Neural progenitor cell (in vitro differentiated cells): ENCODE measurements at regions not wholly inside any gene's neighbourhood (a gene's known extent, or its start where the extent isn't known, plus 50 kb on each side); places are given as distances from the start of the nearest gene placed in this dataset.

ENCODE experiments used
- DNase-seq: peaks from one replicate; pipeline ENCODE4 v3.0.0-alpha.2; 2016; ENCODE audit warnings: low spot score
- H2AFZ ChIP-seq: fragments of 200-600 bp; sonication (generic); replicated peaks from 2 replicates; pipeline ENCODE4 v1.6.1; 2016; ENCODE audit warnings: antibody characterized with exemption
- H3F3A ChIP-seq: fragments of 200-600 bp; sonication (generic); 2 replicates; pipeline ENCODE4 v1.6.1; 2016; ENCODE audit warnings: antibody characterized with exemption, low read depth
- H3K27ac ChIP-seq: fragments of 200-600 bp; sonication (generic); 2 replicates; pipeline ENCODE4 v1.5.1; 2016; ENCODE audit warnings: mild to moderate bottlenecking
- H3K27me3 ChIP-seq: fragments of 200-600 bp; sonication (generic); 2 replicates; pipeline ENCODE4 v1.6.1; 2016; ENCODE audit warnings: mild to moderate bottlenecking, moderate library complexity
- H3K36me3 ChIP-seq: fragments of 200-600 bp; sonication (generic); 2 replicates; pipeline ENCODE4 v1.5.1; 2016
- H3K4me1 ChIP-seq: fragments of 200-600 bp; sonication (generic); 2 replicates; pipeline ENCODE4 v1.6.1; 2016; ENCODE audit warnings: mixed run types
- H3K4me2 ChIP-seq: fragments of 200-600 bp; sonication (generic); 2 replicates; pipeline ENCODE4 v1.6.1; 2016
- H3K4me3 ChIP-seq: fragments of 200-600 bp; sonication (generic); 2 replicates; pipeline ENCODE4 v1.5.1; 2016
- H3K79me2 ChIP-seq: fragments of 200-600 bp; sonication (generic); 2 replicates; pipeline ENCODE4 v1.6.1; 2016; ENCODE audit warnings: low read depth
- H3K9ac ChIP-seq: fragments of 200-600 bp; sonication (generic); 2 replicates; pipeline ENCODE4 v1.6.1; 2016
- H3K9me3 ChIP-seq: fragments of 200-600 bp; sonication (generic); 2 replicates; pipeline ENCODE4 v1.5.1; 2016; ENCODE audit warnings: low read depth
- H4K20me1 ChIP-seq: fragments of 200-600 bp; sonication (generic); 2 replicates; pipeline ENCODE4 v1.6.1; 2016; ENCODE audit warnings: low read depth
- H3K27ac Mint-ChIP-seq: 3 replicates; pipeline ENCODE4 v1.8.0; 2021; ENCODE audit warnings: mixed read lengths
- H3K27me3 Mint-ChIP-seq: 2 replicates; pipeline ENCODE4 v1.8.0; 2022; ENCODE audit warnings: low read depth, mild to moderate bottlenecking, inconsistent platforms, moderate library complexity, mixed read lengths; ENCODE audit not compliant: insufficient read depth
- H3K36me3 Mint-ChIP-seq: 3 replicates; pipeline ENCODE4 v1.8.0; 2021; ENCODE audit warnings: mixed read lengths
- H3K4me1 Mint-ChIP-seq: 3 replicates; pipeline ENCODE4 v1.8.0; 2021; ENCODE audit warnings: mixed read lengths
- H3K4me3 Mint-ChIP-seq: 3 replicates; pipeline ENCODE4 v1.8.0; 2021; ENCODE audit warnings: mild to moderate bottlenecking, moderate library complexity, mixed read lengths
- H3K9me3 Mint-ChIP-seq: 3 replicates; pipeline ENCODE4 v1.8.0; 2020; ENCODE audit warnings: mixed read lengths
- EZH2 ChIP-seq: fragments of 200-600 bp; sonication (generic); IDR thresholded peaks from 2 replicates; pipeline ENCODE4 v1.6.1; 2017; ENCODE audit warnings: antibody characterized with exemption, mild to moderate bottlenecking, moderate library complexity
- EZH2phosphoT487 ChIP-seq: fragments of 200-600 bp; sonication (generic); IDR thresholded peaks from 2 replicates; pipeline ENCODE4 v1.6.1; 2017; ENCODE audit warnings: antibody characterized with exemption
- TF ChIP-seq, protein P1 (sequence below): fragments of 200-600 bp; sonication (generic); IDR thresholded peaks from 2 replicates; pipeline ENCODE4 v1.5.1; 2017; ENCODE audit warnings: antibody characterized with exemption, mild to moderate bottlenecking

DNA sequence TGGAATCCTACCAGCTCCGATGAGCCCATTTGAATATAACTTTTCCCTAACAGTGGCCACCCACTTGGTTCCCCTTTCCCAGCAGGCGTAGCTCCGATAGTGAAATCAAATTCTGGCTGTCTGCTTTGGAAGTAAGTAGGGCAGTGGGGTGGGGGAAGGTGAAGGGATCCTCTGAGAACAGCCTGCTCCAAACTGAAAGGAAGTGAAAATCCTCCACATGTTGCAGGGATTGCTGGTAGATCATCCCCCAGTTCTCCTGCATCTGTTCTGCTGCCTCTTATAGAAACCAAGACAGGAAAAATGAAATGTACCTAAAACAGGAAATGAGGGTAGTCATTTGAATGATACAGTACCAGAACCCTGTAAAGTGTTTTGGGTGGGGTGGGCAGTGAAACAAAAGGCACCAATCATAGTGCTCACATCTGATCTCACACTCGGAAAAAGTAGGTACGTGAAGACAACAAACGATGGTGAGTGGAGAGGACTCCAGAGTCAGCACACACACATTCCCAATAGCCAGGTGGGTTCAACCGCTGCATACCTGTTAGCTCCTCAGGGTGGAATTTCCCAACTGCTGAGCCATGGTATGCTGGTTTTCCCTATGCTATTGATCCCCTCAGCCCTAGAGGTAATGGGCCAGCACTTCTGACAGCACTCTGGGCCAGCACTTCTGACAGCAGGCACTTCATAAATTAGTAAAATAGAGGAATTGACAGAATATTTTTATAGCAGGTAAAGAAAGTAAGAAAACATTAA lies 304.9 kb upstream of the ADAMTS9 start:
- Histone ChIP-seq H3K27me3 (no peaks in the 10 kb centered on the region), H3K36me3 (no peaks in the 10 kb centered on the region), H3K79me2 (no peaks in the 10 kb centered on the region), H2AFZ (peak overlapping the region; percentile 82), H3K9ac (no peak overlapping the region), H3K4me2 (no peak overlapping the region), H3F3A (no peaks in the 10 kb centered on the region), H3K9me3 (no peaks in the 10 kb centered on the region), H3K4me1 (peaks cover 25% of the 10 kb centered on the region), H3K27ac (no peak overlapping the region), H3K4me3 (no peak overlapping the region), H4K20me1 (no peaks in the 10 kb centered on the region)
- DNase-seq: no peak
- Mint-ChIP-seq H3K27ac (no peak overlapping the region), H3K36me3 (no peaks in the 10 kb centered on the region), H3K27me3 (peaks cover 4% of the 10 kb centered on the region), H3K9me3 (no peaks in the 10 kb centered on the region), H3K4me3 (no peak overlapping the region), H3K4me1 (peaks cover 26% of the 10 kb centered on the region)
- TF ChIP-seq, protein P1, sequence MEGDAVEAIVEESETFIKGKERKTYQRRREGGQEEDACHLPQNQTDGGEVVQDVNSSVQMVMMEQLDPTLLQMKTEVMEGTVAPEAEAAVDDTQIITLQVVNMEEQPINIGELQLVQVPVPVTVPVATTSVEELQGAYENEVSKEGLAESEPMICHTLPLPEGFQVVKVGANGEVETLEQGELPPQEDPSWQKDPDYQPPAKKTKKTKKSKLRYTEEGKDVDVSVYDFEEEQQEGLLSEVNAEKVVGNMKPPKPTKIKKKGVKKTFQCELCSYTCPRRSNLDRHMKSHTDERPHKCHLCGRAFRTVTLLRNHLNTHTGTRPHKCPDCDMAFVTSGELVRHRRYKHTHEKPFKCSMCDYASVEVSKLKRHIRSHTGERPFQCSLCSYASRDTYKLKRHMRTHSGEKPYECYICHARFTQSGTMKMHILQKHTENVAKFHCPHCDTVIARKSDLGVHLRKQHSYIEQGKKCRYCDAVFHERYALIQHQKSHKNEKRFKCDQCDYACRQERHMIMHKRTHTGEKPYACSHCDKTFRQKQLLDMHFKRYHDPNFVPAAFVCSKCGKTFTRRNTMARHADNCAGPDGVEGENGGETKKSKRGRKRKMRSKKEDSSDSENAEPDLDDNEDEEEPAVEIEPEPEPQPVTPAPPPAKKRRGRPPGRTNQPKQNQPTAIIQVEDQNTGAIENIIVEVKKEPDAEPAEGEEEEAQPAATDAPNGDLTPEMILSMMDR: no peak
- TF ChIP-seq EZH2phosphoT487 (no peak), EZH2 (no peak)

DNA sequence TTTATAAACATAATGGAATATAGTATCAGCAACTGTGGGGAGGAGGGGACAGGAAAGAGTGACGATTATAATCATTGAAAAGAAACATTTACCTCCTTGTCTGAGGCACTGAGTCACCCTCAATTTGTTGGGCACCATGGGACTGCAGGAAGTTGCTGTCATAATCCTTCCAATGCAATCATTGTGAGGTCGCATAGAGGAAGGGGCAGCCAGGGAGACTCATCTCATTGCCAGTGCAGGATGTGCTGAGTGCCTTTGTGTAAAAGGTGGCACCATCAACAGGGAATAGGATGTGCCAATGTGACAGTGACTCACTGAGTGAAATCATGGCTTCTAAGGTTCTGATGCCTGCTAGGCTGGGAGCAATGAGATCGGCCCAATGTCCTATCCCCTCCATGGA lies 300.4 kb upstream of the ADAMTS9 start:
- Histone ChIP-seq H3K9ac (no peak overlapping the region), H3K4me2 (no peak overlapping the region), H2AFZ (no peak overlapping the region), H3K9me3 (no peaks in the 10 kb centered on the region), H3K4me1 (peaks cover 12% of the 10 kb centered on the region), H3K4me3 (no peak overlapping the region), H4K20me1 (no peaks in the 10 kb centered on the region), H3K27me3 (no peaks in the 10 kb centered on the region), H3K79me2 (no peaks in the 10 kb centered on the region), H3K36me3 (no peaks in the 10 kb centered on the region), H3F3A (no peaks in the 10 kb centered on the region), H3K27ac (no peak overlapping the region)
- H3K27ac Mint-ChIP-seq: no peak overlapping the region
- H3K36me3 Mint-ChIP-seq: no peaks in the 10 kb centered on the region
- no peaks in the 10 kb centered on the region for H3K9me3 Mint-ChIP-seq
- no peak for DNase-seq
- TF ChIP-seq EZH2 (no peak), EZH2phosphoT487 (no peak)
- TF ChIP-seq, protein P1: no peak
- H3K4me3 Mint-ChIP-seq: no peak overlapping the region
- peaks cover 4% of the 10 kb centered on the region for H3K27me3 Mint-ChIP-seq
- H3K4me1 Mint-ChIP-seq: peaks cover 19% of the 10 kb centered on the region

DNA sequence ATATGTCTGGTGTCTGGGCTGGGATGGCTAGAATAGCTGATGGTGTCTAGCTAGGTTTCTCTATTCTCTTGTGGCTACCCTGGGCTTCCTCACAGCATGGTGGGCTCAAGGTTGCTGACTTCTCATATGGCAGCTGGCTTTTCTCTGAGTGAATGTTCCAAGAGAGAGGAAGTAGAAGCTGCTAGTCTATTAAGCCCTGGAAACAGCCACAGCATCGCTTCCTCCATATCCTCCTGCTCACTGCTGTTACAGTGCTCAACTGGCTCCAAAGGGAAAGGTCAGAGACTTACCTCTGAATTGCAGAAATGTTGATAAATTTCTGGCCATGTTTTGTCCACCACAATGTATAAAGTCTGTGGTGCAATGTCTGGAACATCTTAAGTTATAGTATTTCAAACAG lies 299.9 kb upstream of the ADAMTS9 start:
- peaks cover 1% of the 10 kb centered on the region for H3K27me3 Mint-ChIP-seq
- peaks cover 19% of the 10 kb centered on the region for H3K4me1 Mint-ChIP-seq

More for the DNA sequence above, 299.9 kb upstream of the ADAMTS9 start:
- Mint-ChIP-seq H3K36me3 (no peaks in the 10 kb centered on the region), H3K27ac (no peak overlapping the region), H3K4me3 (no peak overlapping the region), H3K9me3 (no peaks in the 10 kb centered on the region)
- no peak for DNase-seq
- Histone ChIP-seq H3K4me2 (no peak overlapping the region), H3K36me3 (no peaks in the 10 kb centered on the region), H3F3A (no peaks in the 10 kb centered on the region), H3K4me3 (no peak overlapping the region), H2AFZ (no peak overlapping the region), H3K79me2 (no peaks in the 10 kb centered on the region), H3K9me3 (no peaks in the 10 kb centered on the region), H4K20me1 (no peaks in the 10 kb centered on the region), H3K9ac (no peak overlapping the region), H3K27me3 (no peaks in the 10 kb centered on the region), H3K27ac (no peak overlapping the region), H3K4me1 (peaks cover 11% of the 10 kb centered on the region)
- TF ChIP-seq, protein P1: no peak
- TF ChIP-seq EZH2phosphoT487: no peak
- no peak for TF ChIP-seq EZH2
